NCI-H82 (cell line): ENCODE measurements at regions not wholly inside any gene's neighbourhood (a gene's known extent, or its start where the extent isn't known, plus 50 kb on each side); places are given as distances from the start of the nearest gene placed in this dataset.
"Not testable (repeated sequence)": the region's sequence is repeated elsewhere in the genome, so short reads cannot be mapped to it uniquely, and the experiment has no call there.

ENCODE experiments used
- DNase-seq: peaks from one replicate; lab custom pipeline; 2025; lab: John Stamatoyannopoulos, UW

DNA sequence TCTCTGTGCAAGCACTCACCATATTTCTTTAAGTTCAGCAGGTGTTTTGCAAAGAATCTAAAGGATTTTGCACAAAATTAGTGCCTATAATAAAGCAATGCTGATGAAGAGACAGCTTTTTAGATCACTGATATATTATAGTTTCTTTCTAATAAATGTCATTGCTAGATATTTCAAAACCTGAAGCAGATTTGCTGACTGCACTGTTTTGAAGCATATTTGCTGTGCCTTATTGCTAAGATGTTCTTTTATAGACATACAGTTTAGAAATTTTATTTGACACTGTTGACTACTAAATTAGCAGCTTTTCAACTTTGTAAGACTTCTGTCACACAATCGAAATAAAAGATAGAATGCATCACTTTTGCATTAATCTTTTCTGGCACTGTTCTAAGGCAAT, 620.9 kb upstream of the CELF4 start:
- no peak for DNase-seq

GRCh38 chr18:38174594-38174993, 609.0 kb upstream of the CELF4 start:
- peak; percentile 88 for DNase-seq

DNA sequence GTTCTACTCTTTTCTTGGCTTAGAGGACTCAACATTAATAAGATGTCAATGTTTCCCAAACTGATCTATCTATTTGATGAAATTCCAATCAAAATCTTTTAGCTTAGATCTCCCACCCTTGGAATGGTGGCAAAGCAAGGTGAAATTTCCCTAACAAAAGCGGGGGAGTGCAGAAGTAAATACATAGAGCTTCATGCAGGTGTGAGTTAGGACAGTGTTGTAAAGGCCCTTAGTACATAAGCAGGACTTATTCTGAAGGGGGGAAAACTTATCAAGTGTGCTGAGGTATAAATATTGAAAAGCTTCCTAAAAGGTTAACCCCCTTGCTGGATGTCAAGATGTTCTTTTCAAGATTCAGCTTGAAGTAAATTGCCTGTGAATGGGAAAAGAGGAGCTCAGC, 608.6 kb upstream of the CELF4 start:
- DNase-seq: no peak

GRCh38 chr18:38170845-38171244, 605.2 kb upstream of the CELF4 start:
- no peak for DNase-seq

DNA sequence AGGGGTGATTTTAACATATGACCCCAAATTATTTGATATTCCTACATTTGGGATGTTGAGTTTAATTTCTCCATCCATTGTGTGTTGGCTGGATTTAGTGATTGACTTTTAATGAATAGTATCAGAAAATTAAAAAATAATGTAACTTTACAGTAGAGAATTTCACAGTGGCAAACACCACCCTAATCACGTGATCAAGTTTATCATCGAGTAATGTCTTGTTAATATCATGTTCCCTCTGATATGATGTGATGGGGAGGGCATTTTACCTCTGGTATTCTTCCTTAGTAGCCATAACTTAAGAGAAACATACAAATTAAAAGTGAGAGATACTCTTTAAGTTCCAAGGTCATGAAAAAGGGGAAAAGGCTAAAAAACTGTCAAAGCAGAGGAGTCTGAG, 602.0 kb upstream of the CELF4 start:
- DNase-seq: no peak

DNA sequence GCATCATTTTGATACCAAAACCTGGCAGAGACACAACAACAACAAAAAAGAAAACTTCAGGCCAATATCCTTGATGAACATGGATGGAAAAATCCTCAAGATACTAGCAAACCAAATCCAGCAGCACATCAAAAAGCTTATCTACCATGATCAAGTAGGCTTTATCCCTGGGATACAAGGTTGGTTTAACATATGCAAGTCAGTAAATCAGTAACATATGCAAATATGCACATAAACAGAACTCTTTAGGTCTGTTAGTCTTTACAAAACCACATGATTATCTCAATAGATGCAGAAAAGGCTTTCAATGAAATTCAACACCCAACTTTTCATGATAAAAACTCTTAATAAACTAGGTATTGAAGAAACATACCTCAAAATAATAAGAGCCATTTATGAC, 587.5 kb upstream of the CELF4 start:
- DNase-seq: not testable (repeated sequence)

DNA sequence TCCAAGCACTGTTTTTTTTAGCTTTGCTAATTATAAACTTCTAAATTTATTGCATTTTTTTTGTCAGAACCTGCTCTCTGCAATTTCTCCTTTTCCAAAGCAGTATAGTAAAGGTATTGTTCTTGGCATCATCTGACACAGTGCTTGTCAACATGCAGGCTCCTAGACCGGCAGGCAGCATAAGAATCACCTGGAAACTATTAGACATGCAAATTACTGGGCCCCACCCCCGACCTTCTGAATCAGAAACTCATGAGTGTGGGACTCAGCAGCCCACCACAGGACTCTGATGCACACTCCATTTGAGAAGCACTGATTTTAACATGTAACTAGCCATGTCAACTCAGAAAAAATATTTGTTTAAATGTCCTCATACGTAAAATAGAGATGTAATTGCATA, 551.1 kb upstream of the CELF4 start:
- DNase-seq: no peak

- no peak for DNase-seq
Observed at GRCh38 chr18:38115201-38115600, 549.6 kb upstream of the CELF4 start.

DNA sequence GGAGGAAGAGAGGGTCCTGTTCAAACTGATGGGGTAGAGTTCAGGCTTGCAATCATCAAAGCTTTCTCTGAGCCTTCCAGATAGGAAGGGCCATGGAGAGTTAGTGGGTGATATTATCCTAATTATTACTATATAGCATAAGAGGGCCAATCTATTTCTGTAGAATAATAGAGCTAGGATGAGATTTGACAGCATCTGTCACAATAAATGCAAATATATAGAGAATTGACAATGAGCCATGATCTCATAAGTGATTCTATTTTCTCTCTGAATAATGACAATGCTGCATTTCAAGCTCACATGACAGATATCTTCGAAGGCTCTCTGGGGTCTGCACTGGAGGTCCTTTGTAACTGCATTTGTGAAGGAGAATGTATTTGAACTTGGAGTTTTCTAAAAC, 521.9 kb upstream of the CELF4 start:
- DNase-seq: no peak

- DNase-seq: no peak
Observed at GRCh38 chr18:38081516-38081915, 515.9 kb upstream of the CELF4 start.

DNA sequence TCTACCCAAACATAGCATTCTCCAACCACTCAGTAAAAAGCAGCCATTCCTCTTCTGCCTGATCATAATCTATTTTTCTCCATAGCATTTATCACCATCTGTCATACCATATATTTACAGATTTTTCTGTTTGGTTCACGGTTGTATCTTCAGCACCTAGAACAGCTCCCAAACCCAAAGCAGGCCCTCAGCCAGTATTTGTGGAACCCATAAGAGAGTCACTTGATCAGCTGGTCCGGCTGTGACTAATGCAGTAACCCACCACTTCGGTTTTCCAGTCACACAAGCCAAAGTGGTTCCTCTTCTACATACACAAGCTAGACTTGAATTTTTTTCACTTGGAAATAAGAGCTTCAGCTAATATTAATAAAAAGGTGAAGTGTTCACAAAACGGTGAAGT, 511.6 kb upstream of the CELF4 start:
- DNase-seq: peak; percentile 27

GRCh38 chr18:38076346-38077070, 510.9 kb upstream of the CELF4 start:
- DNase-seq: peak; percentile 93

- no peak for DNase-seq
Observed at GRCh38 chr18:38074298-38074876, 508.8 kb upstream of the CELF4 start.

DNA sequence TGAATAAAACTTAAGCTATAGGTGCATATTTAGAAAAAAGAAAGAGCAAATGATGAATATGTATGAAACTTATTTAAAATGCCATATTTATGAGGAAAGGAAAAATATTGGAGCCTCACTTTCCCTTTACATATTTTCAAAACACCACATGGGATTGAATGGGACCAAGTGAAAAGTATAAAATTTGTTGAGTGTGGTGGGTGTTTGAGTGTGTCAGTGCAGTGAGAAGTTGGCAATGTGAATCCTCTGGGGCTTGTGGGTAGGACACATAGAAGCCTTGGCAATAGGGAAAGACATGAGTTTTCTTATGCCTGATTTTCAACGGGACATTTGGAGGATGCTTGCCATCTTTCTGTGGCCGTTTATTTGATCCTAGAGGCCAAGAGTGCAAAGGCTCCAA, 502.2 kb upstream of the CELF4 start:
- DNase-seq: no peak

DNA sequence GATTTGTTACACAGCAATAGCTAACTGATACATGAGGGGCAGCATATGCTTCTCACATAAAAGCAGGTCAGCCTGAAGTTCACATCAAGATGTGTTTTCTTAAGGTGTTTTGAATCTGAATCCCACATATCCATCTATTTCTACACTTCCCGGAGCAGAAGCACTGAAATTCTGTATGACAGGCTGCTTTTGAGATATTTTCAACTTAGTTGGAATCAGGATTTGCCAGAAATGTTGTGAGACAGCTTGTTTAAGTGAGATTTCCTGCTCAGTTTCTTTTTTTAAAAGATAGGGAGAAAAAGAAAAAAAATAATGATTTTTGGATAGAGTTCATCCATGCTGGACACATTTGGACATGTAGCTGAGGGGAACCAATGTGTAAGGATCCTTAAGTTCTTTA, 501.5 kb upstream of the CELF4 start:
- no peak for DNase-seq

- no peak for DNase-seq
Observed at GRCh38 chr18:38052879-38053590, 487.4 kb upstream of the CELF4 start.

- DNase-seq: peak; percentile 48
Observed at GRCh38 chr18:38047820-38048219, 482.2 kb upstream of the CELF4 start.

DNA sequence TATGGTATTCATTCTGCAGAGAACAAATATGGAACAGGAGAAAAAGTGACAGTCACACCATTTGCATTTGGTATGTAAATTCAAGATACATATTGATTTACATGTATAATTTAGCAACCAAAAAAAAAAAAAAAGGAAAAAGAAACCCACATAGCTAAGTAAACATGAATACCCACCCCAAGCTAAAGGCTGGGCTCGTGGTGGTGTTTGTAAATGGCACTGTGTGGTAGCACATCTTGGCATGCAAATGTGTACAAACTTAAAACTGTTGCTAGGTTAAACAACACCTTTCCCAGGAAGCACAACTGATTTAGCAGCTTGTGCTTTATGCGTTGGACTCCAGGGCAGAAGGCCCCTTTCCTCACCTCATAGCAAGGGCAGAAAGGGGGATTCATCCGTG, 481.1 kb upstream of the CELF4 start:
- DNase-seq: no peak

- DNase-seq: no peak
Observed at GRCh38 chr18:38045845-38046244, 480.2 kb upstream of the CELF4 start.

GRCh38 chr18:38042211-38042890, 476.8 kb upstream of the CELF4 start:
- DNase-seq: no peak

- no peak for DNase-seq
Observed at GRCh38 chr18:38038242-38038641, 472.6 kb upstream of the CELF4 start.

GRCh38 chr18:38035193-38035592, 469.6 kb upstream of the CELF4 start:
- no peak for DNase-seq

DNA sequence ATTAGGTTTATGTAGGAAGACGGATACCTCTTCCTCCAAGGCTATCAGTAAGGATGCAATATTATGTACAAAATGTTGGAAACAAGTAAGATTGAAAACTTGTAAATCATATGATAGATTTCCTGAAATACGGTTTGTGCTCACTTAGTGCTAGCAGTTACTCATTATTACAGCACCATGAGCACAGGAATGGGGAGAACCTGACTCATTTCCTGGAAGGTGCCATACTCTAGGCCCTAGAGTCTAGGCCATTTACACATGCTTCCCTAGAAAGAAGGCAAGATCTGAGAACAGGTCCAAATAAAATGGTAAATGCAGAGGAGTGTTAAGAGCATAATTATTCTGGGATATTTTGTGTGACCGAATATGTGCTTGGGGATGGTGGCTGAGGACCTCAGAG, 467.7 kb upstream of the CELF4 start:
- no peak for DNase-seq
